OCI-LY1 (cell line): ENCODE measurements at regions not wholly inside any gene's neighbourhood (a gene's known extent, or its start where the extent isn't known, plus 50 kb on each side); places are given as distances from the start of the nearest gene placed in this dataset.

Source experiments
- CTCF ChIP-seq: fragments of 200-600 bp; sonication (generic), shearing (Covaris generic); IDR thresholded peaks from 2 replicates; pipeline ENCODE4 v1.5.1; 2017; ENCODE audit warnings: mild to moderate bottlenecking, antibody characterized with exemption, low read length, moderate library complexity, mixed read lengths
- EZH2 ChIP-seq: fragments of 200-600 bp; sonication (generic), shearing (Covaris generic); IDR thresholded peaks from 2 replicates; pipeline ENCODE4 v1.8.0; 2017; ENCODE audit warnings: borderline replicate concordance, mixed run types, mild to moderate bottlenecking, antibody characterized with exemption, low read length, moderate library complexity, mixed read lengths

GRCh38 chr14:22024137-22024536, 350.5 kb upstream of the OR4E1 start:
- no peak for TF ChIP-seq CTCF
- no peak for TF ChIP-seq EZH2
